NCI-H2196 treated with DMSO at 0.1 percent for 48 hours (cell line): ENCODE measurements at regions not wholly inside any gene's neighbourhood (a gene's known extent, or its start where the extent isn't known, plus 50 kb on each side); places are given as distances from the start of the nearest gene placed in this dataset.

Experiments
- DNase-seq: peaks from one replicate; lab custom pipeline; 2025; ENCODE audit not compliant: unreplicated experiment; lab: John Stamatoyannopoulos, UW

DNA sequence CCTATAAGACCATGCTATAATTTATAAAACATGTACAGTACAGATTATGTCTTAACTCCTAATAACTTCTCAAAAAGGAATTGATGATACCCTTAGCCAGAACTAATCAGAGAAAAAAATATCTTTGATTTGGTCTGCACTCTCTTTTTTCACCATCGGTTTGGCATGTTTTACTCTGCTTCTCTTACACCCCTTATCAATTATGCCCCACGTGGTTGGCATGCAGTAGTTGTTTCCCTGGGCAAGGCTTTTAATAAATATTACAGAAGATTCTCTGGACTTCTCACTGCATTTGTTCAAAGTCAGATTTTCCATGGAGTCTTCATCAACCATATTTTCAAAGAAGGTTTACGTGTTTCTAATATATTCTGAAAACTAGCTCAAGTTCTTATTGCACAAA lies 167.4 kb upstream of the LRIG3 start:
- DNase-seq: no peak

- no peak for DNase-seq
Observed at GRCh38 chr12:59087077-59087673, 166.9 kb upstream of the LRIG3 start.

DNA sequence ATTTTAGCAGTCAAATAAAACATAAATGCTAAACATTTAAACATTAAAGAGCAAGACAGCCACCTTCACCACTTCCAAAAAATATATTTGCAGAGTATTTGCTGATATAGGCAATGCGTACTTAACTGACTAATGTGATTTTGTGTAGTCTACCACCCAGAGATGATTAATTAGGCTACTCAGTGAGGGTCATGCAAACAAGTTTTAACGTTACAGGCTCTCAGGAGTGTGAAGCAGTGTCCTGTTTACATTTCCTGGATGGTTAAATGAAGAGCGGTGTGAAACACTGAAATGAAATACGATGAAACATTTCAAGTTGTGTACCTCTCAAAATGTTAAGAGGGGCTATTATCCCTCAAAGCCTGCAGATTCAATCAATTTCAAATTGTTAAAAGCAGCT lies 165.8 kb upstream of the LRIG3 start:
- DNase-seq: peak; percentile 24

DNA sequence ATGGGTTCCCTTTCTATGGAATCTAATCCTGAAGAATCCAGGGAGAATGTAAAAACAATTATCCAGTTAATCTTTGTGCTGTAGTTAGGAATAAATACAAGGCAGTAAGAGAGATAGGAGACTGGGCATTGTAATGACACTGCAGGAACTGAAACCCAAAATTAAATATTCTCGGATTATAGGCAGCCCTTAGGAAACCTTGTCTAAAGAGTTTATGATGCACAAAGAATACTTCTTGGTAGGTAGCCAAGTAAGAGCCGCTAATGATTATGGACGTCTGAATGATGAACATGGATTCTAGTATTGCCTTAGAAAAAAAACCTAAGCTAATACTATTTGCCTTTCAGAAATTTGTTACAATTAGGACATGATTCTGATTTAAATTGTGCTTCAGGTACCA lies 165.4 kb upstream of the LRIG3 start:
- no peak for DNase-seq

DNA sequence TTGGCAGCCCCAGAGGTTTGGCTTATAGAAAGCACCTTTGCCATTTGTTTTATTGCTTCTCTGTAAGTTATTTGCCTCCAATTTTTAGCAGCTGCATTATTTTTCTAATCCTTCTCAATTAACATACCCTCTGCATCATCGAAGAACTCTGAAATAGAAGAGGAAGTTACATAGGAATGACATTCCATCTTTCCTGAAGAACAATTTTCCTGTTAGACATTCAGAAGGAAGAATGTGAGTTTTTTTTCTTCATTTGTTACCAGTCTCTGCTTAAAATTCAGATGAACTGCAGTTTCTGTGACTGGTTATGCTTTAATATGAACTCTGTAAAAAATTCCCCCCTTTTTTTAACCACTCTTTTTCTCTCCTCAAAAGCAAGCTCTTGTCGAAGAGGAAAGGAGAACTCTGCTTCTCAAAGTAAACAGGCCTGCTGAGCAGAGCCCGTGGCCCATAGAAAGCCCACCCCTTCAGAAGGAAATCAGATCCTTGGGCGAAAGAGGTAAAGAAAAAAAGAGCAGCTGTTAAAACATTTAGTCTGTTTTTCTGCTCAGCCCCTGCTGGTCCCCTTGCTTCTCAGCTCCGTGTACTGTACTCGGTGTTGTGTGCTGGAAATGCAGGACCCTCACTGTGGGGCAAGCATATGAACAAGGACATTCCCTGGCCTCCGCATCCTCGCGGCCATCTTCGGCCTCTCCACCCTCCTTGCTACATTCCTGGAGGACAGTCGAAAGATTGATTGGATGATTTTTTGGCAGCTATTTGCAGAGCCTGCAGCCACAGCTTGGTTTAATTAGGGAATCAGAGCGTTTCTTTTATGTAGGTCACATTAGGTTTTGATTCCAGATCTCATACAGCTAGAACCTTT lies 164.4 kb upstream of the LRIG3 start:
- no peak for DNase-seq

DNA sequence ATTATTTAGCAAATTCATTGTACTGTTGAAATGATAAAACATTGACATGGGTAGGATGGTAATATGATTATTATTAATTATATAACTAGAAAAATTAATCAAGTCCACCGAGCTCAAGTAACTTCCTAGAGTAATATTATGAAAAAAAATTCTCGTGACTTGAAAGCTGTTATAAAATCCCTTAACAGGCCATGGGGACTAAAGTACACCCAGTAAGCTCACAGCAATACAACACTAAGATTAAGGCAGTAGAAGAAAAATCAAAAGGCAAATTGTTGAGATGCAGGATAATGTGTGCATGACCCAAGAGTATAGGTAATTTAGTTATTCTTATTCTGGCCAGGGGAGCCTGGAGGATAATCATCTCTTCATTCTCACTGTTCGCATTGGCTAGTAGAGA lies 162.6 kb upstream of the LRIG3 start:
- no peak for DNase-seq

DNA sequence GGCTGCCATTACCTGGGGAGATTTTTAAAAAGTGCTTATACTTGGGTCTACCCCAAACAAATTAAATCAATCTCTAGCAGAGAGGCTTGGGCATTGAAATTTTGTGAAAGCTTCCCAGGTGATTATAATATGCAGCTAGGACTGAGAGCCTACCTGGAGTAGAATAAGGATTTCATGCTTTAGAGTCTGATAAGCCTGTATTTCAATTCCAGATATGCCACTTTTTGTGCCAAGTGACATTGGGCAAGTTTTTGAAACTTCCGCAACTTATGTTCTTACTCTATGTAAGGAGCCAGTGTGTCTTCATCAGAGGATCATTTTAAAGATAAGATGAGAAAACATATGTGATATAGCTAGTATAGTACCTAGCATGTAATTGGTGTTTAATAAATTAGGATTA lies 159.8 kb upstream of the LRIG3 start:
- no peak for DNase-seq

DNA sequence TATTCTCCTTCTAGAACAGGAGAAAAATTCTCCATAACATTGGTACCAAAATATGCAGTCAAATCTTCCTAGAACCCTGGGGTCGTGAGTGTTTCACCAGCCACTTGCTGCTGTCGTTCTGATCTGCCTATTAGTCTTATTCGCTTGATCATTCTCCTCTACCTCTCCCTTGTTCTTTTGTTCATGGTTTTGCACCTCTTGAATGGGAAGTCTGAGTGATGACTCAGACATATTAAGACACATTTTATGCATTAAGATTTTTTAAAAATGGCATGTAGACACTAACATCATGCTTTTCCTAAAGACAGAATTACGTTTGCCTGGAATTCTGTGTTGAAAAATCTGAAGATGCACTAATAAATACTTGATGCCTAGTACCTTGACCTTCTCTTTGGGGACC lies 159.2 kb upstream of the LRIG3 start:
- no peak for DNase-seq

- DNase-seq: no peak
Observed at GRCh38 chr12:59079002-59079401, 158.7 kb upstream of the LRIG3 start.

GRCh38 chr12:59077575-59078426 lies 157.5 kb upstream of the LRIG3 start:
- DNase-seq: no peak

- DNase-seq: no peak
Observed at GRCh38 chr12:59077153-59077552, 156.8 kb upstream of the LRIG3 start.

GRCh38 chr12:59076622-59077021 lies 156.3 kb upstream of the LRIG3 start:
- no peak for DNase-seq

DNA sequence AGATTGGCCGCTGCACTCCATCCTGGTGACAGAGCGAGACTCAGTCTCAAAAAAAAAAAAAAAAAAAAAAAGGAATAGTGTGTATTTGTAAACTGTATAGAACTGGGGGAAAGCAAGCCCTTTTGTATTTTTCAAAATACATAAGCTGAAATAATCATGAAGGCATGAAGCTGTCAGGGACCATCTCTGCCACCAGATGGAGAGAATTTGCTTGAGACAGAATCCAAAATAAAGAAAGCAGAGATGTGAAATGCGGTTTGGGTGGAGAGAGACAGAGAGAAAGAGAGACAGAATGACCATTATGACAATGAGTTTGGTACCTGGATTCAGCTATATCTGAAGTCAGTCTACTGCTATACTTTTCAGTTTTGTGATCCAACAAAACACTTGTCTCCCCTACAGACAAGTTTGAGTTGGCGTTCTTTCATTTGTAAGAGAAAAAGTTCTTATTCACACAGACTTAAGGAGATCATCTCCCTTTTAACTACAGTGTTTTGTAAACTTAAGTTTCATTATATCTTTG lies 155.7 kb upstream of the LRIG3 start:
- DNase-seq: no peak

DNA sequence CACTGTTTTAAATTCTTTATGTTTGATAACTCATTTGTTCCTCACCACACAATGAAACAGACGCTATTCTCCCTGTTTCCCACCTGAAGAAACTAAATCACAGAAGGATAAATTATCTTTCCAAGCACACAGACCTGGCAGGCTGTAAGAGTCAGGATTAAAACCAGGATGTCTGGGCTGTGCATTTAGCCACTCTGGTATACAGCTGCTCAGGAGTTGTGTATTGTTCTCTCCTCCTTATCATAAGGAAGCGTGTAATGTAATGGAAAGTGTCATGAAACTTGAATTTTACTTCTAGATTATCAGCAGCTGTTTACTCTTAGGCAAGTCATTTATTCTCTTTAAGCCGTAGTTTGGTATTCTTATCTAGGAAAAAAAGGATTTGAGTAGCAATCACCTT lies 154.8 kb upstream of the LRIG3 start:
- DNase-seq: no peak

GRCh38 chr12:59070322-59070933 lies 150.1 kb upstream of the LRIG3 start:
- peak; percentile 18 for DNase-seq

GRCh38 chr12:59069516-59069915 lies 149.2 kb upstream of the LRIG3 start:
- no peak for DNase-seq

DNA sequence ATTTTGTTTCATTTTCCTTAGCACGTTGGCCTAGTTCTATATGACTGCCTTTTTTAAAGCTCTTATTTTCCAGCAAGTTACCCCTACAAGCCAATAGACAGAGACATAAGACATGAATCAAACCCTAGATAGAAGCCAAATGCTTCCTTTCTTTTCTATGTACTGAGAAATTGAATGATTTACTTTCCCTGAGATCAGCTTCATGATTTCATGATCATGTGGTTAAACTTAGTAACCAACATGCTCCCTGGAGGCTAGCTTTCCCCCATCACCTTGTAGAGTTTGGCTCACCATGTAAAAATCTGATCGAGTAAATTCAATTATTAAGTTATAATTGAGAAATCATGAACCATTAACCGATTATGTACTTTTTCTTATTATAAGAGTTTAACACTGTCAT lies 148.1 kb upstream of the LRIG3 start:
- no peak for DNase-seq

DNA sequence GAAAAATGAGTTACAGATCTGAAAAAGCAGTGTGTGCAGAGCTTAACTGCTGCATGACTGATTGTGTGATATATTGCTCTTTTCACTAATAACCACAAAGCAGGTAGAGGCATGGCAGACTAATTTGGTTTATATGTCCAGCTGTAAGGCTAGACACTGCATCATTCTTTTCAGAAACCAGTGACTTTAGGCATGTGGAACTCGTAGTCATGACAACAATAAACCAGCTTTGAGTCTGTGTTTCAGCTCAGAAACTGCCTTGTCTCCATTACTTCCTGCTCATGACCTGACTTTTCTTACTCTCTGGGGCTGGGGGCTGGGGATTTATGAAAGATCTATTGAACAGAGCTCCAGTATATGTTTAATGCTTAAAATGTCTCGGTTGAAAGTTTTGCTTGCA lies 146.8 kb upstream of the LRIG3 start:
- DNase-seq: peak; percentile 39

GRCh38 chr12:59066445-59066844 lies 146.1 kb upstream of the LRIG3 start:
- no peak for DNase-seq

- no peak for DNase-seq
Observed at GRCh38 chr12:59059088-59059935, 139.0 kb upstream of the LRIG3 start.
